H1 (cell line): ENCODE measurements at regions not wholly inside any gene's neighbourhood (a gene's known extent, or its start where the extent isn't known, plus 50 kb on each side); places are given as distances from the start of the nearest gene placed in this dataset.

ENCODE experiments used
- CTCF ChIA-PET: fragments of 300-600 bp; sonication (Branson Sonifier 250); formaldehyde crosslinking; loops from one replicate; lab custom pipeline; 2021; ENCODE audit not compliant: partially characterized antibody; lab: Charles Lee
- POLR2A ChIA-PET: fragments of 300-600 bp; sonication (Branson Sonifier 250); formaldehyde crosslinking; loops from one replicate; lab custom pipeline; 2021; ENCODE audit warnings: inconsistent platforms; ENCODE audit not compliant: partially characterized antibody; lab: Charles Lee
- DNase-seq, 2 experiments: peaks; one replicate each; pipeline versions ENCODE4 v3.0.0 to v3.0.0-alpha.2; 2010 to 2022; ENCODE audit warnings: low spot score in 2 of 2, low read depth in 1 of 2, mixed read lengths in 1 of 2
- FAIRE-seq: peaks from 2 replicates; lab custom pipeline; 2011; peaks lifted over from hg19 to GRCh38; lab: Jason Lieb, UNC
- H2AFZ ChIP-seq: 2 replicates; pipeline ENCODE4 v1.8.1; 2012; ENCODE audit warnings: low read length, inconsistent platforms
- H2AK5ac ChIP-seq: 2 replicates; pipeline ENCODE4 v1.6.1; 2013; ENCODE audit warnings: low read depth, low read length
- H2BK120ac ChIP-seq: replicated peaks from 2 replicates; pipeline ENCODE3; 2013; ENCODE audit warnings: low read depth, low read length, inconsistent platforms
- H2BK12ac ChIP-seq: 2 replicates; pipeline ENCODE4 v1.6.1; 2013; ENCODE audit warnings: low read depth, low read length
- H2BK15ac ChIP-seq: 2 replicates; pipeline ENCODE4 v1.6.1; 2013; ENCODE audit warnings: low read length
- H2BK20ac ChIP-seq: 2 replicates; pipeline ENCODE4 v1.6.1; 2013; ENCODE audit warnings: low read length
- H2BK5ac ChIP-seq: 2 replicates; pipeline ENCODE4 v1.6.1; 2013; ENCODE audit warnings: low read depth, low read length
- H3K14ac ChIP-seq: 2 replicates; pipeline ENCODE4 v1.6.1; 2013; ENCODE audit warnings: inconsistent platforms; ENCODE audit not compliant: insufficient read length
- H3K18ac ChIP-seq: 2 replicates; pipeline ENCODE4 v1.6.1; 2013; ENCODE audit warnings: low read length; ENCODE audit errors: extremely low read depth
- H3K23ac ChIP-seq: 2 replicates; pipeline ENCODE4 v1.6.1; 2013; ENCODE audit warnings: inconsistent platforms; ENCODE audit not compliant: insufficient read length
- H3K23me2 ChIP-seq: 2 replicates; pipeline ENCODE4 v1.6.1; 2013; ENCODE audit warnings: low read depth, low read length
- H3K27ac ChIP-seq: 2 replicates; pipeline ENCODE4 v1.6.1; 2011; ENCODE audit warnings: low read depth, low read length, inconsistent platforms
- H3K27me3 ChIP-seq, 4 experiments: replicated peaks in 1 of 4; 1 replicate in 1 of 4; 2 replicates in 3 of 4; pipeline versions ENCODE4 v1.6.1 to v1.8.1; 2011 to 2013; ENCODE audit warnings: low read length in 3 of 4, mild to moderate bottlenecking in 3 of 4, inconsistent platforms in 2 of 4, mixed read lengths in 2 of 4, moderate library complexity in 1 of 4; ENCODE audit not compliant: control insufficient read depth in 3 of 4, insufficient read depth in 3 of 4; ENCODE audit errors: extremely low read depth in 1 of 4
- H3K36me3 ChIP-seq, 4 experiments: 2 replicates each; pipeline versions ENCODE4 v1.6.1 to v1.8.1; 2011 to 2013; ENCODE audit warnings: mild to moderate bottlenecking in 4 of 4, low read length in 3 of 4, moderate library complexity in 2 of 4, control low read depth in 1 of 4, inconsistent platforms in 1 of 4; ENCODE audit not compliant: insufficient read depth in 4 of 4, control insufficient read depth in 2 of 4
- H3K4ac ChIP-seq: replicated peaks from 2 replicates; pipeline ENCODE3; 2013; ENCODE audit warnings: low read length, low read depth, mixed read lengths, inconsistent platforms; ENCODE audit not compliant: insufficient read length
- H3K4me1 ChIP-seq, 4 experiments: replicated peaks in 1 of 4; 1 replicate in 1 of 4; 2 replicates in 3 of 4; pipeline versions ENCODE4 v1.6.1 to v1.8.1; 2011 to 2013; ENCODE audit warnings: low read length in 3 of 4, inconsistent platforms in 2 of 4, mixed read lengths in 1 of 4; ENCODE audit not compliant: insufficient read depth in 4 of 4, control insufficient read depth in 3 of 4
- H3K4me2 ChIP-seq, 2 experiments: 2 replicates each; pipeline versions ENCODE4 v1.6.1 to v1.8.1; 2011 to 2013; ENCODE audit warnings: low read depth in 2 of 2, low read length in 2 of 2, control low read depth in 1 of 2, inconsistent platforms in 1 of 2, mild to moderate bottlenecking in 1 of 2; ENCODE audit not compliant: insufficient read depth in 1 of 2
- H3K4me3 ChIP-seq, 4 experiments: fragments of 200-600, 300-600 bp in 1 of 4; sonication (generic), shearing (Covaris generic), sonication (Bioruptor Twin) in 1 of 4; 2 replicates each; pipeline versions ENCODE4 v1.5.1 to v1.8.1; 2011 to 2016; ENCODE audit warnings: low read length in 4 of 4, low read depth in 3 of 4, control low read depth in 2 of 4, inconsistent platforms in 2 of 4, mild to moderate bottlenecking in 2 of 4, mixed read lengths in 1 of 4, moderate library complexity in 1 of 4; ENCODE audit not compliant: insufficient read depth in 2 of 4; ENCODE audit errors: extremely low read depth in 1 of 4
- H3K56ac ChIP-seq: replicated peaks from 2 replicates; pipeline ENCODE3; 2013; ENCODE audit warnings: low read depth, mild to moderate bottlenecking, mixed read lengths, low read length, inconsistent platforms; ENCODE audit not compliant: insufficient read length
- H3K79me1 ChIP-seq: 2 replicates; pipeline ENCODE4 v1.6.1; 2013; ENCODE audit warnings: low read depth, low read length, control low read depth
- H3K79me2 ChIP-seq, 2 experiments: 2 replicates each; pipeline versions ENCODE4 v1.6.1 to v1.8.1; 2012 to 2013; ENCODE audit warnings: low read length in 2 of 2, mild to moderate bottlenecking in 2 of 2, inconsistent platforms in 1 of 2; ENCODE audit not compliant: insufficient read depth in 2 of 2, control insufficient read depth in 1 of 2
- H3K9ac ChIP-seq, 4 experiments: replicated peaks in 1 of 4; 1 replicate in 1 of 4; 2 replicates in 3 of 4; pipeline versions ENCODE4 v1.6.1 to v1.8.1; 2011 to 2013; ENCODE audit warnings: low read depth in 3 of 4, low read length in 3 of 4, control low read depth in 2 of 4, mild to moderate bottlenecking in 2 of 4, moderate library complexity in 2 of 4, inconsistent platforms in 1 of 4; ENCODE audit errors: extremely low read depth in 1 of 4
- H3K9me3 ChIP-seq, 2 experiments: 2 replicates each; pipeline versions ENCODE4 v1.6.1 to v1.8.1; 2012 to 2013; ENCODE audit warnings: mild to moderate bottlenecking in 2 of 2, moderate library complexity in 2 of 2, control low read depth in 1 of 2, inconsistent platforms in 1 of 2, low read depth in 1 of 2, low read length in 1 of 2, mixed read lengths in 1 of 2; ENCODE audit not compliant: insufficient read depth in 2 of 2
- H4K20me1 ChIP-seq, 2 experiments: replicated peaks in 1 of 2; 2 replicates each; pipeline versions ENCODE3 to v1.8.1; 2011 to 2013; ENCODE audit warnings: inconsistent platforms in 2 of 2, low read length in 2 of 2, mild to moderate bottlenecking in 1 of 2; ENCODE audit not compliant: insufficient read depth in 2 of 2, control insufficient read depth in 1 of 2
- H4K5ac ChIP-seq: 2 replicates; pipeline ENCODE4 v1.6.1; 2013; ENCODE audit warnings: low read length, low read depth, mixed read lengths, inconsistent platforms; ENCODE audit not compliant: insufficient read length
- H4K8ac ChIP-seq: 2 replicates; pipeline ENCODE4 v1.8.0; 2013; ENCODE audit warnings: mild to moderate bottlenecking, moderate library complexity, low read length, inconsistent platforms; ENCODE audit not compliant: insufficient read depth; ENCODE audit errors: extremely low read depth
- H4K91ac ChIP-seq: replicated peaks from 2 replicates; pipeline ENCODE3; 2013; ENCODE audit warnings: low read length, mixed read lengths, inconsistent platforms; ENCODE audit not compliant: insufficient read length
- ATF3 ChIP-seq: IDR thresholded peaks from 2 replicates; pipeline ENCODE4 v1.6.1; 2011; ENCODE audit warnings: low read depth, mild to moderate bottlenecking, low read length; ENCODE audit not compliant: insufficient read depth
- CBX5 ChIP-seq: fragments of 300-800, 300-1000 bp; sonication (generic); IDR thresholded peaks from 2 replicates; pipeline ENCODE4 v1.7.1; 2016; ENCODE audit warnings: antibody characterized with exemption, low read length, low read depth
- CREB1 ChIP-seq: IDR thresholded peaks from 2 replicates; pipeline ENCODE4 v1.6.1; 2012; ENCODE audit warnings: inconsistent platforms
- EGR1 ChIP-seq: IDR thresholded peaks from 2 replicates; pipeline ENCODE4 v1.6.1; 2011; ENCODE audit warnings: low read depth, low read length, borderline replicate concordance
- EZH2 ChIP-seq: fragments of 200-600 bp; sonication (generic); IDR thresholded peaks from 2 replicates; pipeline ENCODE4 v1.7.1; 2012; ENCODE audit warnings: low read depth, mild to moderate bottlenecking, moderate library complexity, low read length, inconsistent platforms; ENCODE audit not compliant: severe bottlenecking
- FOSL1 ChIP-seq: IDR thresholded peaks from 2 replicates; pipeline ENCODE4 v1.6.1; 2011; ENCODE audit warnings: mild to moderate bottlenecking, low read depth, low read length, moderate library complexity; ENCODE audit not compliant: insufficient read depth
- MAX ChIP-seq: IDR thresholded peaks from 2 replicates; pipeline ENCODE4 v1.6.1; 2012; ENCODE audit warnings: inconsistent platforms
- NANOG ChIP-seq: IDR thresholded peaks from 2 replicates; pipeline ENCODE4 v1.6.1; 2011; ENCODE audit warnings: low read length, low read depth, mild to moderate bottlenecking, inconsistent platforms; ENCODE audit not compliant: insufficient read depth, poor library complexity, severe bottlenecking
- SRF ChIP-seq: IDR thresholded peaks from 2 replicates; pipeline ENCODE4 v1.6.1; 2011; ENCODE audit warnings: mild to moderate bottlenecking, low read depth, low read length, moderate library complexity
- TAF7 ChIP-seq: optimal IDR thresholded peaks from 2 replicates; pipeline ENCODE3; 2011; ENCODE audit warnings: low read depth, mild to moderate bottlenecking, inconsistent platforms, low read length, moderate library complexity, borderline replicate concordance
- USF2 ChIP-seq: IDR thresholded peaks from 2 replicates; pipeline ENCODE4 v1.6.1; 2011; ENCODE audit warnings: low read length, improper control_type of control experiment
- WGBS, 2 experiments: shearing (Covaris generic) in 1 of 2; methylation state at CpG; one replicate each; pipeline versions ENCODE4 v1.1.6 to v1.1.7; 2013 to 2015; ENCODE audit warnings: low lambda C conversion rate in 2 of 2, mixed read lengths in 2 of 2, inconsistent platforms in 1 of 2, low coverage in 1 of 2, missing lambda C conversion rate in 1 of 2; ENCODE audit not compliant: insufficient replicate concordance in 2 of 2, insufficient coverage in 1 of 2, insufficient read length in 1 of 2; ENCODE audit errors: extremely low coverage in 1 of 2, missing lambda C conversion rate in 1 of 2; 5-methylcytosine and 5-hydroxymethylcytosine counted together

GRCh38 chr14:101199028-101199770 lies 295.7 kb upstream of the RTL1 start:
- Histone ChIP-seq H4K20me1 (no peaks in the 10 kb centered on the region), H3K18ac (no peak overlapping the region), H2BK20ac (no peak overlapping the region), H3K4me3 (no peak overlapping the region), H3K4me2 (no peak overlapping the region), H2AFZ (no peak overlapping the region), H3K27me3 (peaks cover 0 to 3% (median 1%) of the 10 kb centered on the region in 4 experiments; a peak in 2 of 7 replicates), H2BK12ac (no peak overlapping the region), H3K79me1 (no peaks in the 10 kb centered on the region), H3K4ac (no peak overlapping the region), H3K9me3 (peaks cover 0 to 3% of the 10 kb centered on the region in 2 experiments; a peak in 1 of 4 replicates), H2BK15ac (no peak overlapping the region), H4K8ac (no peak overlapping the region), H4K5ac (no peak overlapping the region), H4K91ac (no peak overlapping the region), H3K79me2 (no peaks in the 10 kb centered on the region), H3K23me2 (no peaks in the 10 kb centered on the region), H3K56ac (no peak overlapping the region), H3K4me1 (peaks cover 0 to 17% (median 5%) of the 10 kb centered on the region in 4 experiments; a peak in 6 of 7 replicates), H3K27ac (no peak overlapping the region), H3K23ac (no peak overlapping the region), H3K9ac (no peak overlapping the region), H3K36me3 (no peaks in the 10 kb centered on the region), H2BK5ac (no peak overlapping the region), H2AK5ac (no peak overlapping the region), H3K14ac (no peak overlapping the region), H2BK120ac (no peak overlapping the region)
- DNase-seq: peak in 1 of 2 experiments; percentile 28
- ChIA-PET CTCF (interaction anchor here (1.0 to 1.9 kb wide), 4 partner anchors 13 to 36 kb away, joined by 4 to 7 read pairs (median 4); no protein-coding TSS in a partner anchor), POLR2A (no interaction called here)
- 86% methylated on average over 8 of the region's 17 CpGs; no CpG with 5 or more reads in 1 of the 2 experiments for WGBS, 2 experiments
- FAIRE-seq: no peak
- TF ChIP-seq FOSL1 (no peak), CREB1 (no peak), CBX5 (no peak), EGR1 (no peak), ATF3 (no peak), USF2 (no peak), NANOG (no peak), SRF (no peak), MAX (no peak), TAF7 (no peak), EZH2 (no peak)
